ENCODE measurements at regions not wholly inside any gene's neighbourhood (a gene's known extent, or its start where the extent isn't known, plus 50 kb on each side); places are given as distances from the start of the nearest gene placed in this dataset.

- TF ChIP-seq POU5F1 (IDR thresholded peaks at IDR 0.05; ENCODE audit: low read depth, low read length) (no peak), CTCF (IDR thresholded peaks at IDR 0.05; ENCODE audit: control extremely low read depth in 1 of 3, insufficient read depth in 1 of 3, low read depth in 1 of 3, low read length in 3 of 3) (peak in 2 of 3 experiments; percentile 52 to 54; a peak in 3 of 4 replicates), ATF2 (IDR thresholded peaks at IDR 0.05; ENCODE audit: low read length) (no peak), POLR2AphosphoS5 (IDR thresholded peaks at IDR 0.05; ENCODE audit: low read depth, low read length) (no peak), MAX (IDR thresholded peaks at IDR 0.05) (no peak), MAFK (IDR thresholded peaks at IDR 0.05; ENCODE audit: low read depth, low read length) (no peak), ZNF274 (IDR thresholded peaks at IDR 0.05; ENCODE audit: borderline replicate concordance, extremely low read depth, low read length) (no peak), POLR2A (IDR thresholded peaks at IDR 0.05; ENCODE audit: control extremely low read depth in 1 of 2, low read depth in 2 of 2, low read length in 2 of 2) (no peak), SIN3A (conservative IDR thresholded peaks at IDR 0.05 in 1 of 2, IDR thresholded peaks at IDR 0.05 in 1 of 2; ENCODE audit: low read depth in 1 of 2, low read length in 2 of 2) (no peak), HDAC2 (IDR thresholded peaks at IDR 0.05; ENCODE audit: borderline replicate concordance in 1 of 2, low read depth in 2 of 2, low read length in 2 of 2) (no peak), RAD21 (IDR thresholded peaks at IDR 0.05 in 1 of 2, conservative IDR thresholded peaks at IDR 0.05 in 1 of 2; ENCODE audit: low read depth in 2 of 2, low read length in 2 of 2) (peak; percentile 23 to 41), TBP (IDR thresholded peaks at IDR 0.05; ENCODE audit: low read depth, low read length) (no peak)
These were observed 61.7 kb upstream of the HAND2 start for GRCh38 chr4:173591760-173592159.
